Skeletal muscle satellite cell (primary cell): ENCODE measurements at regions not wholly inside any gene's neighbourhood (a gene's known extent, or its start where the extent isn't known, plus 50 kb on each side); places are given as distances from the start of the nearest gene placed in this dataset.
"Not testable (repeated sequence)": the region's sequence is repeated elsewhere in the genome, so short reads cannot be mapped to it uniquely, and the experiment has no call there.

ENCODE experiments used
- H3K27me3 ChIP-seq: 2 replicates; pipeline ENCODE4 v1.7.0; 2013; ENCODE audit warnings: low read length; ENCODE audit not compliant: control insufficient read depth, insufficient read depth
- H3K36me3 ChIP-seq: 2 replicates; pipeline ENCODE4 v1.7.0; 2013; ENCODE audit warnings: mild to moderate bottlenecking, control low read depth, low read length; ENCODE audit not compliant: insufficient read depth
- H3K4me1 ChIP-seq: 2 replicates; pipeline ENCODE4 v1.7.0; 2013; ENCODE audit warnings: low read length; ENCODE audit not compliant: control insufficient read depth, insufficient read depth
- H3K4me2 ChIP-seq: 2 replicates; pipeline ENCODE4 v1.7.0; 2013; ENCODE audit warnings: mild to moderate bottlenecking, low read length
- H3K4me3 ChIP-seq: 2 replicates; pipeline ENCODE4 v1.7.0; 2013; ENCODE audit warnings: low read length
- H3K9ac ChIP-seq: 2 replicates; pipeline ENCODE4 v1.7.0; 2013; ENCODE audit warnings: mild to moderate bottlenecking, low read depth, low read length, moderate library complexity
- H3K9me3 ChIP-seq: replicated peaks from 2 replicates; pipeline ENCODE4 v1.7.0; 2013; ENCODE audit warnings: mild to moderate bottlenecking, control low read depth, low read length

DNA sequence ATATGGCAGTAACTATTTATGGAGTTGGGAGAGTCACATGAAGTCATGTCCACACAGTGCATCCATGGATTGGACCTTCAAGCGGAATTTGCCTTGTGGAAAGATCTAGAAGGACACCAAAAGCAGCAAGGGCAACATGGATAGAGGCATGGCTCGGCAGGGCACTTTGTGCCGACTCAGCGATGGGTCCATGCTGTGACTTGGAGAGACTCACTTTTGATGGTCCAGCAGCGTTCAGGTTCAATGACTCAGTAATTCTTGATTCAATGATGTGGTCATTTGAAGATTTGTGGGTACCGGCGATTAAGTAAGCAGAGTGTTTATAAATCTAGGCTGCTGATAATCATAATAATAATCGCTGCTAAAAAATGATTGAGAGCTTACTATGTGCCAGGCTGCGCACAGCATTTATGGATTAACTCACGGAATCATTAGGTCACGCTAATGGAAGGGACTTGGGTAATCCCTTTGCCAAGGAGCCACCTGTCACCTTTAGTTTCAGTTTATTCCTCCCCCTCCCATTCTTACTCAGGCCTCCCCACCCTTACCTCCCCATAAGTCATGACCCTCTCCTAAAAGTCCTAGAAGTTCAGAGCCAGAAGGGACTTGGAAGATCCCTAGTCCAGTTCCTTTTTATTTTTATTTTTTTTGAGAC, 127.5 kb upstream of the CRHR1 start:
- Histone ChIP-seq H3K9me3 (no peaks in the 10 kb centered on the region), H3K36me3 (no peaks in the 10 kb centered on the region), H3K9ac (no peak overlapping the region), H3K4me2 (no peak overlapping the region), H3K4me1 (no peaks in the 10 kb centered on the region), H3K27me3 (peaks cover 23% of the 10 kb centered on the region), H3K4me3 (no peak overlapping the region)

DNA sequence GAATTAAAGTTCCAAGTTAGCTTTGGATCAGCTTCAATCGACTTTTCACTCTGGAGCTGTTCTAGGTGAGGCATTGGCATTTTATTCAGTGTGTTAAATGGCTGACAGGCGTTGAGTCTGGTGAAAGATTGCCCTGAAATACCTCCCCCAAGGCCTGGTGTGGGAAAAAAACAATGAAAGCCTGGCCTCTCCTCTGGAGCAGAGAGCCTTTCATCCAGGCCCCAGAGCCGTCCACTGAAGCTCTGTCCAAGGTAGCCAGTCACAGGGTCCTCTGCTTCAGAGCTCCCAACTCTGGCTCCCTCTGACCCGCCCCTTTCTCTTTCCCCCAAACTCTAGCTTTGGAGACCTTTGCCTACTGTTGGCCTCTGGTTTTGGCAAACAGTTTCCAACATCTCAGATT, 123.6 kb upstream of the CRHR1 start:
- H3K36me3 ChIP-seq = no peaks in the 10 kb centered on the region
- H3K4me1 ChIP-seq = no peaks in the 10 kb centered on the region
- no peak overlapping the region for H3K4me2 ChIP-seq
- peaks cover 36% of the 10 kb centered on the region for H3K27me3 ChIP-seq
- H3K4me3 ChIP-seq = no peak overlapping the region
- no peak overlapping the region for H3K9ac ChIP-seq
- no peaks in the 10 kb centered on the region for H3K9me3 ChIP-seq

DNA sequence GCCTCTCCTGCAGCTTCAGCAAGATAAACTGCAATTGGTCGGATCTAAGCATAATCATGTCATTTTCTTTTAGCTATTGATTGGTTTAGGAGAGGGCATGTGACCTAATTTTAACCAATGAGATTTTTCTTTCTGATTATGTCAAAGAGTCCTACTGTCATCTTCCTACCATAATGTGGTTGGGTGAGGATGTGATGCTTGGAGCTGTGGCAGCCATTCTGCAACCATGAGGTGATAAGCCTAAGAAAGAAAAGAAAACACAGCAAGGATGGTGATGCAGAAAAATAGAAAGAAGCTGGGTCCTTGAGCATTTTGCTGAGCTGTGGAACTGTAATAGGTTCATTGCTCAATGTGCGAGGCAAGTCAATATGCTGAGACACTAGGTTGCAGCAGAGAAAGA, 121.7 kb upstream of the CRHR1 start:
- no peaks in the 10 kb centered on the region for H3K9me3 ChIP-seq
- no peak overlapping the region for H3K4me3 ChIP-seq
- no peaks in the 10 kb centered on the region for H3K36me3 ChIP-seq
- H3K4me1 ChIP-seq = no peaks in the 10 kb centered on the region
- H3K4me2 ChIP-seq = no peak overlapping the region
- H3K9ac ChIP-seq = no peak overlapping the region
- peaks cover 49% of the 10 kb centered on the region for H3K27me3 ChIP-seq

DNA sequence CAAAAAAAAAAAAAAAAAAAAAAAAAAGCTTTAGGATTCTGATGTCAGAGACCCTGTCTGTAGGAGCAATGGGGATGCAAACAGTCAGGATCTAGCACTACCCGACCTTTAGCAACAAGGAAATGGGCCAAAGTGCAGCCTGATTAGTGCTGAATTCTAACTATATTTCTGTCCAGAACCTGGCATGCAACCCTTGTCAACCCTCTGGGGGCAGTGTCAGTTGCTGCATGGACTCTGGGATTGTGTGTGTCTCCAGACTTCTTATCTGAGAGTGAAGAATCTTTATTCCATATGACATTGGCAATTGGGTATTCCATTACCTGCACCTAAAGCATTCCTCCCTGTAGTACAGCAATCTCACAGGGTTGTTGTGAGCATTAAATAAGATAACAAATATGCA, 120.3 kb upstream of the CRHR1 start:
- H3K4me3 ChIP-seq = no peak overlapping the region
- no peaks in the 10 kb centered on the region for H3K9me3 ChIP-seq
- H3K27me3 ChIP-seq = peaks cover 49% of the 10 kb centered on the region
- H3K4me1 ChIP-seq = no peaks in the 10 kb centered on the region
- H3K9ac ChIP-seq = no peak overlapping the region
- no peak overlapping the region for H3K4me2 ChIP-seq
- H3K36me3 ChIP-seq = no peaks in the 10 kb centered on the region

DNA sequence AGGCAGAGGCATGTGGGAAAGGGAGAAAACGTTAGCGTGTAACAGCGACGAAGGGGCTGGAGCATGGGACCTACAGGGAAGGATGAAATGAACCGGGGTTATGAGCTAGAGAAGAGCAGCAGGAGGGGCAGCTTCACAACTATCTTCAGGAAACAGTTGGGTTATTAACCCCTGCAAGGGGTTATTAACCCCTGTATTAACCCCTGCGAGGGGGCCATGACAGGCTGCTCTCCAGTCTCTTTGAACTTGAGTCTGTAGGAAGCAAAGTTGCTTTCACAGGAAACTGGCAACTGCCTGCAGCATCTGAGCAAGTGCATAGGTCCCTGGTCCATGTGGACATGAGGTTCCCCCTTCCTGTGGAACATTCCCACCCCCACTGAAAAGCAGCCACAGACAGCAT, 119.2 kb upstream of the CRHR1 start:
- Histone ChIP-seq H3K27me3 (peaks cover 59% of the 10 kb centered on the region), H3K36me3 (no peaks in the 10 kb centered on the region), H3K9me3 (no peaks in the 10 kb centered on the region), H3K4me3 (no peak overlapping the region), H3K9ac (no peak overlapping the region), H3K4me1 (no peaks in the 10 kb centered on the region), H3K4me2 (no peak overlapping the region)

GRCh38 chr17:45666046-45666600, 118.0 kb upstream of the CRHR1 start:
- H3K4me2 ChIP-seq = no peak overlapping the region
- H3K9ac ChIP-seq = no peak overlapping the region
- H3K36me3 ChIP-seq = no peaks in the 10 kb centered on the region
- H3K4me3 ChIP-seq = no peak overlapping the region
- H3K27me3 ChIP-seq = peaks cover 64% of the 10 kb centered on the region
- no peaks in the 10 kb centered on the region for H3K9me3 ChIP-seq
- H3K4me1 ChIP-seq = no peaks in the 10 kb centered on the region

DNA sequence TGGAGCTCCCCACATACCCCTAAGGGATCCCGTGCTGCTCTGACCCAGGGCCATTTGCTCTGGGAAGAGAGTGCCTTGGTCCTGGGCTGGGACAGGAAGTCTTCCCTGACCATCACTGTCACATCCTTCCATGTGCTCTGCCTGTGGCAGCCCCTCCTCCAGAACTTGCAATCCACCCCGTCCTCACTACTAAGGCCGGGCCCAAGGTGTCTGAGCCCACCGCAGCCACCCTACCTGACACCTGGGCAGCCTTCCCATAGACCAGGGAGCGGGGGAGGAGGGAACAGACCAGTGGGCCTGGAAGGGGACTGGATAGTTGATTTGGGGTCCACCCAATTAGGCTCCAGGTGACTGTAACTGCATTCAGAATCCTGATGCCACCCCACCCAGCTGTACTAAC, 117.5 kb upstream of the CRHR1 start:
- H3K4me2 ChIP-seq = no peak overlapping the region
- no peak overlapping the region for H3K4me3 ChIP-seq
- H3K9me3 ChIP-seq = no peaks in the 10 kb centered on the region
- no peaks in the 10 kb centered on the region for H3K36me3 ChIP-seq
- peaks cover 59% of the 10 kb centered on the region for H3K27me3 ChIP-seq
- no peaks in the 10 kb centered on the region for H3K4me1 ChIP-seq
- H3K9ac ChIP-seq = no peak overlapping the region

DNA sequence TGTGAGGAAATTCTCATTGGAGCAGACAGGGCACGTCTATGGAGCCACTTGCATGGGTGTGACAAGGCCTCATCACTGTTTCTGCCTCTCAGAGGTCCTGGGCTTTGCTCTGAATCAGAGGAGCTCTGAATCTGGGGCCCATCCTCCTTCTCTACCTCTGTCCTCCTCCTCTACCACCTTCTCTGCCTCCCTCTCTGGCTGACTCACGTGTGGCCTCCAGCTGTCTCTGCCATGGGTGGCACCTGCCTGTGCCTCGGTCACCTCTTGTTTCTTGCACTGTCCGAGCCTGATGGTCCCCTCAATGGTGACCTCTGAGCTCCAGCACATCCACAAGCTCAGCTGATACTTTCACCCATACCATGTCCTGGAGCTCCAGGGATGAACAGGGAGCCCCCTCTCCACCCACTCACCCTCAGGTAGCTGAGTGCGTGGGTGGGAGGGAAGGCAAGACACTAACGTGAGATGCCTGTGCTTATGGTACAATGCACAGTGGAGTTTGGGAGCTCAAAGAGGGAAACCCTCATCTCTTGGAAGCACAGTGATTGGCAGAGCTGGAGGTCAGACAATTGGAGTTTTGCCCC, 116.4 kb upstream of the CRHR1 start:
- Histone ChIP-seq H3K9ac (no peak overlapping the region), H3K4me3 (no peak overlapping the region), H3K9me3 (no peaks in the 10 kb centered on the region), H3K36me3 (no peaks in the 10 kb centered on the region), H3K4me2 (no peak overlapping the region), H3K4me1 (no peaks in the 10 kb centered on the region), H3K27me3 (peaks cover 51% of the 10 kb centered on the region)

DNA sequence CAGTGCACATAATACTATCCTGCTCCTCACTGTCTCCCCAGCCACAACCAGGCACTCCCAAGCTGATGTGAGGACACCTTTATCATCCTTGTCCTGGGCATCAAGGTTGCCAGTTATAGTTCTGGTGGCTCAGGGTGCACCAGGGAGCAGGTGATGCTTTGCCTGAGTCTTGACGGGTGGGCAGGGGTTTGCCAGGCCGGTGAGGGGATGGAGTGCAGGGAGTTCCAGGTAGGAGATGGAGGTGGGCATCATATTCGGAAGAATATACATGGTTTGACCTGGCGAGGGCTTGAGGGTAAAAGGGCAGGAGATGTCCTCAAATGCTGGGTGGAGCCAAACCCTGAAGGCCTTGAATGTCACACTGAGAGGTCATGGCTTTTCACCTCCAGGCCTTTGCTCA, 115.8 kb upstream of the CRHR1 start:
- Histone ChIP-seq H3K27me3 (peaks cover 51% of the 10 kb centered on the region), H3K4me3 (no peak overlapping the region), H3K9ac (no peak overlapping the region), H3K4me2 (no peak overlapping the region), H3K9me3 (no peaks in the 10 kb centered on the region), H3K4me1 (no peaks in the 10 kb centered on the region), H3K36me3 (no peaks in the 10 kb centered on the region)

- Histone ChIP-seq H3K27me3 (peaks cover 22% of the 10 kb centered on the region), H3K4me3 (no peak overlapping the region), H3K4me1 (no peaks in the 10 kb centered on the region), H3K4me2 (no peak overlapping the region), H3K36me3 (no peaks in the 10 kb centered on the region), H3K9me3 (no peaks in the 10 kb centered on the region), H3K9ac (no peak overlapping the region)
Measured at GRCh38 chr17:45672301-45672700, 111.8 kb upstream of the CRHR1 start.

DNA sequence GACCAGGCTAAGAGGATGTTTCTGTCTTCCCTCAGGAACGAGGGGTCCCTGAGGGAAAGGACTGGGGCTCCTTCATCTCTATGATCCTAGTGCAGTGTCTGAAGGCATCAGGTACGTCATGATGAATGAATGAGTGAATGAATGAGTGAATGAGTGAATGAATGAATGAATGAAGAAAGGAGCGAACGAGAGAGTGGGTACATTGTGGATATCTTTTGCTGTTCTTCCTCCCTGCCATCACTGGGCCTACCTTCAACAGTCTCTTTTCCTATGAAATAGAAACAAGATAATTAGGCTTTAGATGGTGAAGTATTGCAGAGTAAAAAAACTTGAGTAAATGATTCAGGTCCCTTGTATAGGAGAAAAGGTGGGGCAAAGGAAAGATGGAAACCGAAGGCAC, 111.3 kb upstream of the CRHR1 start:
- Histone ChIP-seq H3K9me3 (no peaks in the 10 kb centered on the region), H3K4me1 (no peaks in the 10 kb centered on the region), H3K9ac (no peak overlapping the region), H3K4me3 (no peak overlapping the region), H3K27me3 (peaks cover 21% of the 10 kb centered on the region), H3K36me3 (no peaks in the 10 kb centered on the region), H3K4me2 (no peak overlapping the region)

GRCh38 chr17:45673759-45674158, 110.4 kb upstream of the CRHR1 start:
- H3K36me3 ChIP-seq, H3K9me3 ChIP-seq, H3K4me1 ChIP-seq, H3K4me3 ChIP-seq, H3K4me2 ChIP-seq, H3K9ac ChIP-seq: not testable (repeated sequence)
- peaks cover 21% of the 10 kb centered on the region for H3K27me3 ChIP-seq
